Panc1 (cell line): ENCODE measurements at regions not wholly inside any gene's neighbourhood (a gene's known extent, or its start where the extent isn't known, plus 50 kb on each side); places are given as distances from the start of the nearest gene placed in this dataset.

ENCODE experiments used
- ATAC-seq: fragments of 200-7000 bp; cut with Tn5 transposase; 2 replicates; pipeline ENCODE4 v1.9.1; 2020; ENCODE audit warnings: mild to moderate bottlenecking, moderate library complexity
- BruUV-seq: library from RNA; stranded (reverse); fragments of 400-500 nt; replicated peaks from 2 replicates; lab custom pipeline; 2021; lab: Mats Ljungman, UMichigan
- CTCF ChIA-PET: fragments of 300-600 bp; sonication (Branson Sonifier 250); formaldehyde crosslinking; loops from one replicate; lab custom pipeline; 2022; ENCODE audit warnings: antibody characterized with exemption; lab: Charles Lee
- POLR2A ChIA-PET: fragments of 300-600 bp; sonication (Branson Sonifier 250); formaldehyde crosslinking; loops from one replicate; lab custom pipeline; 2022; ENCODE audit warnings: antibody characterized with exemption; lab: Charles Lee
- DNase-seq: peaks from one replicate; pipeline ENCODE4 v3.0.0-alpha.2; 2010; ENCODE audit warnings: low read depth, low spot score
- H3K27ac ChIP-seq: 2 replicates; pipeline ENCODE4 v1.5.1; 2011; ENCODE audit warnings: mild to moderate bottlenecking, low read length, inconsistent platforms
- H3K27me3 ChIP-seq: fragments of 200-500 bp; sonication (Bioruptor generic); 2 replicates; pipeline ENCODE4 v1.6.0; 2014; ENCODE audit warnings: low read length, inconsistent platforms; ENCODE audit not compliant: control insufficient read depth, insufficient read depth
- H3K36me3 ChIP-seq: fragments of 200-500 bp; sonication (Bioruptor generic); 2 replicates; pipeline ENCODE4 v1.5.1; 2014; ENCODE audit warnings: inconsistent platforms, mild to moderate bottlenecking, low read length, moderate library complexity; ENCODE audit not compliant: control insufficient read depth, insufficient read depth
- H3K4me1 ChIP-seq: 2 replicates; pipeline ENCODE4 v1.5.1; 2011; ENCODE audit warnings: inconsistent platforms, mild to moderate bottlenecking, low read length, moderate library complexity; ENCODE audit not compliant: control insufficient read depth, insufficient read depth
- H3K4me3 ChIP-seq, 2 experiments: 2 replicates each; pipeline ENCODE4 v1.5.1; 2011 to 2012; ENCODE audit warnings: low read depth in 2 of 2, low read length in 2 of 2, mild to moderate bottlenecking in 2 of 2, inconsistent platforms in 1 of 2, moderate library complexity in 1 of 2
- H3K9me3 ChIP-seq: fragments of 200-500 bp; sonication (Bioruptor generic); 2 replicates; pipeline ENCODE4 v1.5.1; 2014; ENCODE audit warnings: low read depth, mild to moderate bottlenecking, inconsistent platforms, low read length, moderate library complexity; ENCODE audit not compliant: control insufficient read depth, insufficient read depth
- POLR2AphosphoS5 ChIP-seq: IDR thresholded peaks from 2 replicates; pipeline ENCODE4 v1.6.1; 2012; ENCODE audit warnings: mild to moderate bottlenecking, low read depth, low read length, moderate library complexity
- SIN3A ChIP-seq: IDR thresholded peaks from 2 replicates; pipeline ENCODE4 v1.6.1; 2012; ENCODE audit warnings: low read depth, mild to moderate bottlenecking, low read length, moderate library complexity, borderline replicate concordance; ENCODE audit not compliant: insufficient read depth
- TCF7L2 ChIP-seq: IDR thresholded peaks from 2 replicates; pipeline ENCODE4 v1.6.1; 2011; ENCODE audit warnings: mild to moderate bottlenecking, low read depth, low read length, inconsistent platforms
- in situ Hi-C: cut with HindIII; loops from 2 replicates; pipeline ENCODE4 v1.10.0; 2016; ENCODE audit warnings: low sequenced_read_pairs, low pct_unique_long_range_greater_than_20kb
- intact Hi-C: fragments of 100-400 bp; cut with micrococcal nuclease; formaldehyde crosslinking; loops from one replicate; pipeline ENCODE4 v1.10.0; 2022; ENCODE audit not compliant: unreplicated experiment
- TF ChIP-seq, protein P1 (sequence below), 2 experiments: IDR thresholded peaks; 2 replicates each; pipeline ENCODE4 v1.6.1; 2011 to 2012; ENCODE audit warnings: low read depth in 2 of 2, control low read depth in 1 of 2, low read length in 1 of 2, mild to moderate bottlenecking in 1 of 2, moderate library complexity in 1 of 2; ENCODE audit not compliant: insufficient read depth in 1 of 2
- TF ChIP-seq, protein P2 (sequence below): fragments of 450-650 bp; IDR thresholded peaks from 2 replicates; pipeline ENCODE4 v1.5.1; 2017; ENCODE audit warnings: mild to moderate bottlenecking

DNA sequence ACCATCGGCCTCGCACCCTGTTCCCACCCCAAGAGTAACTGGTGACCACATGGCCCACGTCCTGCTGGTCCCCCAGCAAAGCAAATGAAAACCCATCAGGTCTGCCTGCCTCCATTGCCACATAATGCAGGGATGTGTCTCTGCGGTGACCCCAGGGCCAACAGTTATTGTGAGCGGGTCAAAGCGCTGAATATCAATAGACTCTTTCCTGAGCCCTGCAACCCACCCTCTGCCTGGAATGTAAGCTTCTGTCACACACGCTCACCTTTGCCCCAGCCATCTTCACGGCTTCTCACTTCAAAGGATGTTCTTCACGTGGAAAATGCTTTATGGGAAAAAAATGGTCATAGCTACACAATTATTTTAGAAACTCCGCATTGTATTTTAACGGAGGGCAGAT, 63.9 kb downstream of the FZD10 start:
- TF ChIP-seq, protein P1, sequence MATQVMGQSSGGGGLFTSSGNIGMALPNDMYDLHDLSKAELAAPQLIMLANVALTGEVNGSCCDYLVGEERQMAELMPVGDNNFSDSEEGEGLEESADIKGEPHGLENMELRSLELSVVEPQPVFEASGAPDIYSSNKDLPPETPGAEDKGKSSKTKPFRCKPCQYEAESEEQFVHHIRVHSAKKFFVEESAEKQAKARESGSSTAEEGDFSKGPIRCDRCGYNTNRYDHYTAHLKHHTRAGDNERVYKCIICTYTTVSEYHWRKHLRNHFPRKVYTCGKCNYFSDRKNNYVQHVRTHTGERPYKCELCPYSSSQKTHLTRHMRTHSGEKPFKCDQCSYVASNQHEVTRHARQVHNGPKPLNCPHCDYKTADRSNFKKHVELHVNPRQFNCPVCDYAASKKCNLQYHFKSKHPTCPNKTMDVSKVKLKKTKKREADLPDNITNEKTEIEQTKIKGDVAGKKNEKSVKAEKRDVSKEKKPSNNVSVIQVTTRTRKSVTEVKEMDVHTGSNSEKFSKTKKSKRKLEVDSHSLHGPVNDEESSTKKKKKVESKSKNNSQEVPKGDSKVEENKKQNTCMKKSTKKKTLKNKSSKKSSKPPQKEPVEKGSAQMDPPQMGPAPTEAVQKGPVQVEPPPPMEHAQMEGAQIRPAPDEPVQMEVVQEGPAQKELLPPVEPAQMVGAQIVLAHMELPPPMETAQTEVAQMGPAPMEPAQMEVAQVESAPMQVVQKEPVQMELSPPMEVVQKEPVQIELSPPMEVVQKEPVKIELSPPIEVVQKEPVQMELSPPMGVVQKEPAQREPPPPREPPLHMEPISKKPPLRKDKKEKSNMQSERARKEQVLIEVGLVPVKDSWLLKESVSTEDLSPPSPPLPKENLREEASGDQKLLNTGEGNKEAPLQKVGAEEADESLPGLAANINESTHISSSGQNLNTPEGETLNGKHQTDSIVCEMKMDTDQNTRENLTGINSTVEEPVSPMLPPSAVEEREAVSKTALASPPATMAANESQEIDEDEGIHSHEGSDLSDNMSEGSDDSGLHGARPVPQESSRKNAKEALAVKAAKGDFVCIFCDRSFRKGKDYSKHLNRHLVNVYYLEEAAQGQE (IDR thresholded peaks at IDR 0.05; ENCODE audit: insufficient read depth in 1 of 2, low read depth in 2 of 2, low read length in 1 of 2): no peak
- TF ChIP-seq TCF7L2 (no peak), SIN3A (no peak)
- TF ChIP-seq, protein P2, sequence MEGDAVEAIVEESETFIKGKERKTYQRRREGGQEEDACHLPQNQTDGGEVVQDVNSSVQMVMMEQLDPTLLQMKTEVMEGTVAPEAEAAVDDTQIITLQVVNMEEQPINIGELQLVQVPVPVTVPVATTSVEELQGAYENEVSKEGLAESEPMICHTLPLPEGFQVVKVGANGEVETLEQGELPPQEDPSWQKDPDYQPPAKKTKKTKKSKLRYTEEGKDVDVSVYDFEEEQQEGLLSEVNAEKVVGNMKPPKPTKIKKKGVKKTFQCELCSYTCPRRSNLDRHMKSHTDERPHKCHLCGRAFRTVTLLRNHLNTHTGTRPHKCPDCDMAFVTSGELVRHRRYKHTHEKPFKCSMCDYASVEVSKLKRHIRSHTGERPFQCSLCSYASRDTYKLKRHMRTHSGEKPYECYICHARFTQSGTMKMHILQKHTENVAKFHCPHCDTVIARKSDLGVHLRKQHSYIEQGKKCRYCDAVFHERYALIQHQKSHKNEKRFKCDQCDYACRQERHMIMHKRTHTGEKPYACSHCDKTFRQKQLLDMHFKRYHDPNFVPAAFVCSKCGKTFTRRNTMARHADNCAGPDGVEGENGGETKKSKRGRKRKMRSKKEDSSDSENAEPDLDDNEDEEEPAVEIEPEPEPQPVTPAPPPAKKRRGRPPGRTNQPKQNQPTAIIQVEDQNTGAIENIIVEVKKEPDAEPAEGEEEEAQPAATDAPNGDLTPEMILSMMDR: no peak
- DNase-seq (no peak), ATAC-seq (no peak)
- Histone ChIP-seq H3K27me3 (no peaks in the 10 kb centered on the region; the same call in 1 of the 2 replicates), H3K36me3 (no peaks in the 10 kb centered on the region), H3K4me3 (no peak overlapping the region), H3K27ac (no peak overlapping the region), H3K4me1 (no peaks in the 10 kb centered on the region), H3K9me3 (0 out of 2 replicates have a peak, but pooled peaks cover 3% of the 10 kb centered on the region)
- BruUV-seq: no TSS peak
- in situ Hi-C loops: no loop called here
- CTCF ChIA-PET: no interaction called here
- POLR2A ChIA-PET: no interaction called here
- intact Hi-C loops: no loop called here

DNA sequence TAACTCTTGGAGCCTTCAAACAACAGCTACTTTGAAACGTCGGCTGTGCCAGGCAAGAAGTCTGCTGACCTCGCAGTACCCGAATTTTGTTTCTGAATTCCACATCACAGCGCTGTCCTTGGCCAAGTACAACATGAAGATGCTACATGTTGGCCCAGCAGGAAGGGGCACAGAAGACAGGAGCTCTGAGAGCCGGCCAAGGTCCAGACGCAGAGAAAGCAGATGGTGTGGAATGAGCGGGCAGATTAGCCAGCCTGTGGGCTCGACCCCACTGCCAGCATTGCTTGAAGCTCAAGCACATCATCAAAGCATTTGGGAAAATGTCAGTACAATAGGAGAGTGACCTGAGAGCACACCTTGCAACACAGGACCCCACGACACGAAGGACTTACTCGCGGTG, 64.5 kb downstream of the FZD10 start:
- Histone ChIP-seq H3K4me3 (no peak overlapping the region), H3K27me3 (no peaks in the 10 kb centered on the region; the same call in 1 of the 2 replicates), H3K36me3 (no peaks in the 10 kb centered on the region), H3K9me3 (0 out of 2 replicates have a peak, but pooled peaks cover 3% of the 10 kb centered on the region), H3K27ac (no peak overlapping the region), H3K4me1 (no peaks in the 10 kb centered on the region)
- POLR2A ChIA-PET: no interaction called here
- TF ChIP-seq SIN3A: no peak
- TF ChIP-seq TCF7L2: no peak
- TF ChIP-seq, protein P1 (IDR thresholded peaks at IDR 0.05; ENCODE audit: insufficient read depth in 1 of 2, low read depth in 2 of 2, low read length in 1 of 2): no peak
- TF ChIP-seq POLR2AphosphoS5: no peak
- TF ChIP-seq, protein P2: no peak
- ATAC-seq (no peak), DNase-seq (no peak)
- BruUV-seq: no TSS peak
- CTCF ChIA-PET: no interaction called here
- intact Hi-C loops: no loop called here
- in situ Hi-C loops: no loop called here
